PFSK-1 (cell line): ENCODE measurements at regions not wholly inside any gene's neighbourhood (a gene's known extent, or its start where the extent isn't known, plus 50 kb on each side); places are given as distances from the start of the nearest gene placed in this dataset.

ENCODE experiments used
- FOXP2 ChIP-seq: optimal IDR thresholded peaks from 2 replicates; pipeline ENCODE3; 2011; ENCODE audit warnings: borderline replicate concordance, control low read depth, inconsistent platforms; ENCODE audit not compliant: insufficient read depth; ENCODE audit errors: extremely low read length, extremely low read depth
- POLR2AphosphoS5 ChIP-seq: IDR thresholded peaks from 2 replicates; pipeline ENCODE4 v1.6.1; 2012; ENCODE audit warnings: low read depth, mild to moderate bottlenecking, control low read depth, low read length, moderate library complexity
- SIN3A ChIP-seq: IDR thresholded peaks from 2 replicates; pipeline ENCODE4 v1.6.1; 2012; ENCODE audit warnings: mild to moderate bottlenecking, low read length, moderate library complexity, borderline replicate concordance; ENCODE audit not compliant: insufficient read depth
- TAF1 ChIP-seq: IDR thresholded peaks from 2 replicates; pipeline ENCODE4 v1.6.1; 2012; ENCODE audit warnings: low read length, control low read depth, borderline replicate concordance; ENCODE audit not compliant: insufficient read depth
- TF ChIP-seq, protein P1 (sequence below), 2 experiments: IDR thresholded peaks; 2 replicates each; pipeline versions ENCODE4 v1.6.1 to v1.8.0; 2011 to 2012; ENCODE audit warnings: low read depth in 2 of 2, low read length in 2 of 2, control low read depth in 1 of 2, inconsistent platforms in 1 of 2, mild to moderate bottlenecking in 1 of 2, moderate library complexity in 1 of 2; ENCODE audit not compliant: insufficient read depth in 1 of 2

DNA sequence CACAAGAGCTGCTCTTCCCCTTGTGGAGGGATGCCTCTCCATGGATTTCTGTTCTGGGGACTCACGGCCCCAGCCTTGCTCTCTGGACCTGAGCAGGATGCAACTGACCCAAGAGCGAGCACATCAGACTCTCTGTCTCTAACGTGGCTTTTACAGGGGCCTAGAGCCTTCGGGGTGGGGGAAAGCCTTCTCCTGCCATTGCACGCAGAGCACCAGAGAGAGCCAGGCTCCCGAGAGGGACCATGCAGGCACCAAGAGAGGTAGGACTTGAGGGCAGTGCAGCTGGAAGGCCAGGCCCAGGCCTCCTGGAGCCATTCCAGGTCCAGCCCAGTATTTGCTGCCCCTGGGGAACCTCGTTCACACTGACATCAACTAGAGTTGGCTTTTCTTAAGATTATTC lies 475.6 kb upstream of the MYT1L start:
- TF ChIP-seq SIN3A = no peak
- no peak for TF ChIP-seq POLR2AphosphoS5
- no peak for TF ChIP-seq TAF1
- TF ChIP-seq, protein P1, sequence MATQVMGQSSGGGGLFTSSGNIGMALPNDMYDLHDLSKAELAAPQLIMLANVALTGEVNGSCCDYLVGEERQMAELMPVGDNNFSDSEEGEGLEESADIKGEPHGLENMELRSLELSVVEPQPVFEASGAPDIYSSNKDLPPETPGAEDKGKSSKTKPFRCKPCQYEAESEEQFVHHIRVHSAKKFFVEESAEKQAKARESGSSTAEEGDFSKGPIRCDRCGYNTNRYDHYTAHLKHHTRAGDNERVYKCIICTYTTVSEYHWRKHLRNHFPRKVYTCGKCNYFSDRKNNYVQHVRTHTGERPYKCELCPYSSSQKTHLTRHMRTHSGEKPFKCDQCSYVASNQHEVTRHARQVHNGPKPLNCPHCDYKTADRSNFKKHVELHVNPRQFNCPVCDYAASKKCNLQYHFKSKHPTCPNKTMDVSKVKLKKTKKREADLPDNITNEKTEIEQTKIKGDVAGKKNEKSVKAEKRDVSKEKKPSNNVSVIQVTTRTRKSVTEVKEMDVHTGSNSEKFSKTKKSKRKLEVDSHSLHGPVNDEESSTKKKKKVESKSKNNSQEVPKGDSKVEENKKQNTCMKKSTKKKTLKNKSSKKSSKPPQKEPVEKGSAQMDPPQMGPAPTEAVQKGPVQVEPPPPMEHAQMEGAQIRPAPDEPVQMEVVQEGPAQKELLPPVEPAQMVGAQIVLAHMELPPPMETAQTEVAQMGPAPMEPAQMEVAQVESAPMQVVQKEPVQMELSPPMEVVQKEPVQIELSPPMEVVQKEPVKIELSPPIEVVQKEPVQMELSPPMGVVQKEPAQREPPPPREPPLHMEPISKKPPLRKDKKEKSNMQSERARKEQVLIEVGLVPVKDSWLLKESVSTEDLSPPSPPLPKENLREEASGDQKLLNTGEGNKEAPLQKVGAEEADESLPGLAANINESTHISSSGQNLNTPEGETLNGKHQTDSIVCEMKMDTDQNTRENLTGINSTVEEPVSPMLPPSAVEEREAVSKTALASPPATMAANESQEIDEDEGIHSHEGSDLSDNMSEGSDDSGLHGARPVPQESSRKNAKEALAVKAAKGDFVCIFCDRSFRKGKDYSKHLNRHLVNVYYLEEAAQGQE (IDR thresholded peaks at IDR 0.05; ENCODE audit: insufficient read depth in 1 of 2, low read depth in 2 of 2, low read length in 2 of 2) = no peak
- no peak for TF ChIP-seq FOXP2

DNA sequence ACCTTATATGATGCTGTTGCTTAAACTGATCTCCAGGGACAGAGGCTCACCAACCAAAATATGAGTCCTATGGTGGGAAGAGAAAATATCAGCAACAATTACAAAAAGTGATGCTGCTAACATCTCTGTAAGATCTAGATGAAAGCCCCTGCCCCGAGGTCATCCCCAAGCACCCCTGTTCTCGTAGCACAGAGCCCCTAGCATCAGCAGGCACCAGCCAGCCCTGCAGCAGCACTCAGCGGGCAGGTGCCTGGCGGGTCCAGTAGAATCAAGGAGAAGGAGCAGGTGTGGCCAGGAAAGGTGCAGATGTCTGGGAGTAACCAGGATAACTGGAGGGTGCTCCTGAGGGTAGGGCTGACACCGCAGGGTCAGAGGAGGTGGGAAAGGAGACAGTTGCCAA lies 474.2 kb upstream of the MYT1L start:
- no peak for TF ChIP-seq POLR2AphosphoS5
- TF ChIP-seq, protein P1 (IDR thresholded peaks at IDR 0.05; ENCODE audit: insufficient read depth in 1 of 2, low read depth in 2 of 2, low read length in 2 of 2) = no peak

DNA sequence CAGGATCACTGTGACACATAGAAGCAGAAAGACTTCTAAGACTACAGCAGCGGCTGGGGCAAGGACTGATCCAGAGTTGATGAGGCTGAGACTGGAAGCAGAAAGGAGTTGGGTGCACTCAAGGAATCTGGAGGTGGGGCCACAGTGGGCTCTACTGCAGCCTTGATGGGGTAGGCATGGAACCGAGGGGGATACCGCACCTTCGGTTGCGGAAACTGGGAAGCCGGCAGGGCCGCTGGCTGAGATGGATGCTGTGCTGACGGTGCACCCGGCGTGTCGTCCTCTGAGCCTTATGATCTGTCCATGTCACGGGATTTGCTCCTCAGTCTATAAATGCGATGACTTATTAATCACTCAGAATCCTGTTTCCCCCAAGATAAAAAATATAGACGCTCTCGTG lies 473.5 kb upstream of the MYT1L start:
- TF ChIP-seq SIN3A = no peak
- TF ChIP-seq, protein P1 (IDR thresholded peaks at IDR 0.05; ENCODE audit: insufficient read depth in 1 of 2, low read depth in 2 of 2, low read length in 2 of 2) = no peak
- no peak for TF ChIP-seq TAF1
- no peak for TF ChIP-seq FOXP2
- TF ChIP-seq POLR2AphosphoS5 = no peak

- TF ChIP-seq SIN3A = no peak
- TF ChIP-seq, protein P1 (IDR thresholded peaks at IDR 0.05; ENCODE audit: insufficient read depth in 1 of 2, low read depth in 2 of 2, low read length in 2 of 2) = no peak
- no peak for TF ChIP-seq FOXP2
- TF ChIP-seq POLR2AphosphoS5 = no peak
- TF ChIP-seq TAF1 = no peak
These were observed 470.4 kb upstream of the MYT1L start for GRCh38 chr2:2801458-2801857.

DNA sequence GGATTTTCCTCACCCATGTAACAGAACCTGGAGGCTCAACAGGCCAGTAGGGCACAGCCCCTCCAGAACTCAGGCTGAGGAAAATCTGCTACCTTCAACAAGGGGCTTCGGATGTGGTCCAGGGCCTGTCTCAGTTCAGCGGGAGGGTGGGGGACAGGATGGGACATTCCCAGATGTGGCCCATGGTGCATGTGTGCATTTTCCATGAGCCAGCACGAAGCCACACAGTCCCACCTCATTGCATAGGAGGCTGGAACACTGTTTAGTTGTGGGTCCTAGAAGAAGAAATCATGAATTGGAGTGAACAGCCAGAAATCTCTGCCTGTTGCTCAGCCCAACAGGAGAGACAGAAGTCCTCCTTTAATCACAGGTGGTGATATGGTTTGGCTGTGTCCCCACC lies 469.6 kb upstream of the MYT1L start:
- TF ChIP-seq FOXP2 (no peak), SIN3A (no peak), POLR2AphosphoS5 (no peak), TAF1 (no peak)
- TF ChIP-seq, protein P1 (IDR thresholded peaks at IDR 0.05; ENCODE audit: insufficient read depth in 1 of 2, low read depth in 2 of 2, low read length in 2 of 2) = no peak
